ENCODE measurements at regions not wholly inside any gene's neighbourhood (a gene's known extent, or its start where the extent isn't known, plus 50 kb on each side); places are given as distances from the start of the nearest gene placed in this dataset.

DNA sequence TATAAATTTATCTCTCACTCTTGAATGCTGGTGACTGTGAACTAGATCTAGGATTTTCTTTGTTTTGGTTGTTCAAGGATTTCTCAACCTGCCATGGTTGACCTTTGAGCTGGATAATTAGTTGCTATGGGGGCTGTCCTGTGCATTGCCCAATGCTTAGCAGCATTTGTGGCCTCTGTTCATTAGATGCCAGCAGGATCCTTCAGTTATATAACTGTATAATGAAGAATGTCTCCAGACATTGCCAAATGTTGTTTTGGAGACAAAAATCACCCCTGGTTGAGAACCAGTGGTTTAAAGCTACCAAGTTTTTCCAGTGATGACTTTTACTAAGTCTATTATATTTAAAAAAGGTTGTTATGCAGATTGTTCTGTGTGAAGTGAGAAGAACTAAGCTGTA lies 147.9 kb upstream of the STXBP6 start:
- no peak for DNase-seq (ENCODE audit: low read depth)
- no peak overlapping the region for H3K4me3 ChIP-seq (ENCODE audit: low read depth, low read length)
- TF ChIP-seq, protein P1, sequence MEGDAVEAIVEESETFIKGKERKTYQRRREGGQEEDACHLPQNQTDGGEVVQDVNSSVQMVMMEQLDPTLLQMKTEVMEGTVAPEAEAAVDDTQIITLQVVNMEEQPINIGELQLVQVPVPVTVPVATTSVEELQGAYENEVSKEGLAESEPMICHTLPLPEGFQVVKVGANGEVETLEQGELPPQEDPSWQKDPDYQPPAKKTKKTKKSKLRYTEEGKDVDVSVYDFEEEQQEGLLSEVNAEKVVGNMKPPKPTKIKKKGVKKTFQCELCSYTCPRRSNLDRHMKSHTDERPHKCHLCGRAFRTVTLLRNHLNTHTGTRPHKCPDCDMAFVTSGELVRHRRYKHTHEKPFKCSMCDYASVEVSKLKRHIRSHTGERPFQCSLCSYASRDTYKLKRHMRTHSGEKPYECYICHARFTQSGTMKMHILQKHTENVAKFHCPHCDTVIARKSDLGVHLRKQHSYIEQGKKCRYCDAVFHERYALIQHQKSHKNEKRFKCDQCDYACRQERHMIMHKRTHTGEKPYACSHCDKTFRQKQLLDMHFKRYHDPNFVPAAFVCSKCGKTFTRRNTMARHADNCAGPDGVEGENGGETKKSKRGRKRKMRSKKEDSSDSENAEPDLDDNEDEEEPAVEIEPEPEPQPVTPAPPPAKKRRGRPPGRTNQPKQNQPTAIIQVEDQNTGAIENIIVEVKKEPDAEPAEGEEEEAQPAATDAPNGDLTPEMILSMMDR (IDR thresholded peaks at IDR 0.05; ENCODE audit: control insufficient read depth, extremely low read depth, insufficient read depth) = no peak

DNA sequence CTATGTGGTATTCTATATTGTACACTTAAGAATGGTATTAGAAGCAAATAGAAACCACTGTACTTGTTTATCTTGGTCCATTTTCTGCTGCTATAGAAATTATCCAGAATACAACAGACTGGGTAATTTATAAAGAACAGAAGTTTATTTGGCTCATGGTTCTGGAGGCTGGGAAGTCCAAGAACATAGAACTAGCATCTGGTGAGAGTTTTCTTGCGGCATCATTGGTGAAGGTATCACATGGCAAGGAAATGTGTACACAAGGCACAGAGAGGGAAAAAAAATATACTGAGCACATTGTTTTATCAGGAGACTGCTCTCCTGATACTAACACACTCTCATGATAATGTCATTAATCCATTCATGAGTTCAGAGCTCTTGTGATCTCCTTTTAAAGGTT lies 130.3 kb upstream of the STXBP6 start:
- TF ChIP-seq, protein P1 (IDR thresholded peaks at IDR 0.05; ENCODE audit: control insufficient read depth, extremely low read depth, insufficient read depth) = no peak
- DNase-seq (ENCODE audit: low read depth) = no peak
- no peak overlapping the region for H3K4me3 ChIP-seq (ENCODE audit: low read depth, low read length)

DNA sequence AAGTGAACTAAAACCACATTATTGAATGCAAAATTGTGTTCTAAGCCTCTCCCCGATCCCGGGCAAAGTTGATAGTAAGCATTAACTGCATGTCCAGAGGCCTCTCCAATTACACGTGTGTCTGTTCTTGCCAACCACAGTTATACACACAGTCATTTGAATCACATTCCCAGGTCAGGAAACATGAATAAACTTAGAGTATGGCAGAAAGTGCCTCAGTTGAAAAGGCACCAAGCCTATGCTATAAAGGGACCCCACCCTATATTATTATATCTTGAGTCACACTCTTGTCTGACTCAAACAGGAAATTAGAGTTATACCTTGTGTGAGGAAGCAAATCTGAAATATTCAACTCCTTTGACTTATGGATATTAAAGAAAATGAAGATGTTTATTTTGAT lies 128.3 kb upstream of the STXBP6 start:
- no peak for DNase-seq (ENCODE audit: low read depth)
- TF ChIP-seq, protein P1 (IDR thresholded peaks at IDR 0.05; ENCODE audit: control insufficient read depth, extremely low read depth, insufficient read depth) = no peak

DNA sequence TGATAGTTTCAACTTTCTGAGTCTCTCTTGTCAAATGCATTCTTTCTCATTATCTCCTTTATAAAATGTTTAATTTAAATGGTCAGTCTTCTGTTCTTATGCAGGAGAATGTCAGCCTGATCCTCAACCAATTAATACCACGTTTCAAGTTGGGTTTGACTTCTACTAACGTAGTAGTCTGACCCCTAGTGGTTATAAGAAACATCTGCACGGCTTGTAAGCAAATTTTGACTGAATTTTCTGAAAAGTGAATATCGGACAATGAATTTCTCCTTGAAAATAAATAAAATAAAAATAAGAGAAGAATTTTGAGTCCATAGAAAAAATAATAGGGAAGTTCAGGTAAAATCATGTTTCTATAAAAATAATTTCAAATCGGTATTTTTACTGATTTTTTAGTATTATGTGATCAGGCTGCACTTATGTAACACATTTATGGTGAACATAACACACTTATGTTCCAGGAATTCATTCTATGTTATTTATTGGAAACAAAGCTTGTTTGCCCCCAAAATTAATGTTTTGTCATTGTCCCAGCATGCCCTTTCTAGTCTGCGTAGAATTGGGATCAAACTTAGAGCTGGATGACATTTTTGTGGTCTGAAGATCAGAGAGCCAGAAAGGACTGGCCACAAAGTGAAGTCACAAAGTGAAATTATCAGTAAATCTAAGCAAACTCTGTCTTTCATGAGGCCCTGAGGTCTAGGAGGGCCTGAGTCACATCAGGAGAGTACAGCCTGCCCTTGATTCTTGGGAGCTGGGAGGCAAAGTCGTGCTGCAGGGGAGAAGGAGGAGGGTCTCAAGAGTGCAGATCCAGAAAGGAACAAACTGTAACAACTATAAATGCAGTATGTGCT lies 101.2 kb upstream of the STXBP6 start:
- H3K4me3 ChIP-seq (ENCODE audit: low read depth, low read length) = no peak overlapping the region
- TF ChIP-seq, protein P1 (IDR thresholded peaks at IDR 0.05; ENCODE audit: control insufficient read depth, extremely low read depth, insufficient read depth) = peak; percentile 59
- DNase-seq (ENCODE audit: low read depth) = peak; percentile 17

More for the DNA sequence above, 128.3 kb upstream of the STXBP6 start:
- no peak overlapping the region for H3K4me3 ChIP-seq (ENCODE audit: low read depth, low read length)

DNA sequence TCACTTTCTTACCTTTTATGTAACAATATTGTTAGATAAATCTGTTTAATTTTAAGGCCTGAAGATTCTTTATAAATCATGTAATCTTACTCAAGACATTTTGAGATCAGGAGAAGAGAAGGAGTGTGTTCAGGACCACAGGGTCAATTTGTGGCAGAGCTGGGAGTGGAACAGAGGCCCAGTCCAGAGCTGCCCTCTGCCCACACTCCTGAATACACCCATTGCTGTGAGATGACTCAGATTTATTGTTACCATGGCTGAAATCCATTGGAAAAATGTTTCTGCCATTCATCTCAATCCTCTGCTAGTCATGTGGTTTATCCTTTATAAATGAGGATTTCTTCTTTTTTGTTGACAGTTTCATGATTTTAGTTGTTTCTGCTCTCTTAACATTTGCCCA lies 100.5 kb upstream of the STXBP6 start:
- TF ChIP-seq, protein P1 (IDR thresholded peaks at IDR 0.05; ENCODE audit: control insufficient read depth, extremely low read depth, insufficient read depth) = no peak
- no peak overlapping the region for H3K4me3 ChIP-seq (ENCODE audit: low read depth, low read length)
- no peak for DNase-seq (ENCODE audit: low read depth)

DNA sequence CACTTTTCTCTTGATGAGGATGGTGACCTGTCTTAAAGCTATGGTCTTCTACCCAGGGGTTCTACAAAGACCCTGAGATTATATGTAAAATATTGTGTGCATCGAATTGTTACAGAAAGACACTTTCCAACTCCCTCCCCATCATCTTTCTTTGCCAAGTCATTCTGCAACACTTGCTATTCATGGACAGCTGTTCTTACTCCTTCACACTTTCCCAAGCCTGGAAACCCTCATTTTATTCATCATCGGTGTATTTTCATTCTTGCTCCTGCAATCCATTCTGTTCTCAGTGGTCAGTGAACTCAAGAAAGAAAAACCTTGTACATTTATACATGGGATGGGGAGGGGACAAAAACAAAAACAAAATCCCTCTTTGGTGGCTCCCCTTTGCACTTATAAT lies 90.5 kb upstream of the STXBP6 start:
- H3K4me3 ChIP-seq (ENCODE audit: low read depth, low read length) = no peak overlapping the region
- DNase-seq (ENCODE audit: low read depth) = no peak
- TF ChIP-seq, protein P1 (IDR thresholded peaks at IDR 0.05; ENCODE audit: control insufficient read depth, extremely low read depth, insufficient read depth) = no peak

DNA sequence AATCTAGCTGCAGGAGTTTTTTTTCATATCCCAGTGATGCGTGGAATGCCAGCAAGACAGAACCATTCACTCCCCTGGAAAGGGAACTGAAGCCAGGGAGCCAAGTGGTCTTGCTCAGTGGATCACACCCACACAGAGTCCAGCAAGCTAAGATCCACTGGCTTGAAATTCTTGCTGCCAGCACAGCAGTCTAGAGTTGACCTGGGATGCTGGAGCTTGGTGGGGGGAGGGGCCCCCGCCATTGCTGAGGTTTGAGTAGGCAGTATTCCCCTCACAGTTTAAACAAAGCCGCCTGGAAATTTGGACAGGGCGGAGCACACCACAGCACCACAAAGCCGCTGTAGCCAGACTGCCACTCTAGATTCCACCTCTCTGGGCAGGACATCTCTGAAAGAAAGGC lies 86.9 kb upstream of the STXBP6 start:
- TF ChIP-seq, protein P1 (IDR thresholded peaks at IDR 0.05; ENCODE audit: control insufficient read depth, extremely low read depth, insufficient read depth) = no peak
- DNase-seq (ENCODE audit: low read depth) = no peak
- no peak overlapping the region for H3K4me3 ChIP-seq (ENCODE audit: low read depth, low read length)

Data from LNCaP clone FGC (cell line).